GM06990 (cell line): ENCODE measurements at regions not wholly inside any gene's neighbourhood (a gene's known extent, or its start where the extent isn't known, plus 50 kb on each side); places are given as distances from the start of the nearest gene placed in this dataset.

ENCODE experiments used
- DNase-seq: peaks from one replicate; pipeline ENCODE4 v3.0.0-alpha.2; 2011; ENCODE audit not compliant: insufficient read length; ENCODE audit errors: extremely low read depth
- H3K27me3 ChIP-seq: replicated peaks from 2 replicates; pipeline ENCODE4 v1.6.0; 2011; ENCODE audit warnings: low read length; ENCODE audit not compliant: control insufficient read depth, insufficient read depth
- H3K36me3 ChIP-seq: 2 replicates; pipeline ENCODE4 v1.5.1; 2011; ENCODE audit warnings: low read length; ENCODE audit not compliant: control insufficient read depth, insufficient read depth
- H3K4me3 ChIP-seq: replicated peaks from 2 replicates; pipeline ENCODE4 v1.5.1; 2011; ENCODE audit warnings: low read depth, mild to moderate bottlenecking, control low read depth, low read length
- CTCF ChIP-seq: IDR thresholded peaks from 2 replicates; pipeline ENCODE4 v1.5.1; 2011; ENCODE audit warnings: low read length, control low read depth, mild to moderate bottlenecking, inconsistent platforms; ENCODE audit not compliant: insufficient read depth, poor library complexity, severe bottlenecking

GRCh38 chr1:91584309-91584708 is 83.7 kb downstream of the CDC7 start:
- H3K27me3 ChIP-seq: no peaks in the 10 kb centered on the region
- DNase-seq: no peak
- TF ChIP-seq CTCF: no peak
- H3K4me3 ChIP-seq: no peak overlapping the region
- H3K36me3 ChIP-seq: no peaks in the 10 kb centered on the region

GRCh38 chr1:91584878-91585277 is 84.2 kb downstream of the CDC7 start:
- Histone ChIP-seq H3K36me3 (no peaks in the 10 kb centered on the region), H3K4me3 (no peak overlapping the region), H3K27me3 (no peaks in the 10 kb centered on the region)
- no peak for TF ChIP-seq CTCF
- no peak for DNase-seq

GRCh38 chr1:91585502-91585901 is 84.9 kb downstream of the CDC7 start:
- H3K36me3 ChIP-seq: no peaks in the 10 kb centered on the region
- TF ChIP-seq CTCF: no peak
- DNase-seq: no peak

GRCh38 chr1:91585982-91586381 is 85.3 kb downstream of the CDC7 start:
- no peak for DNase-seq
- Histone ChIP-seq H3K4me3 (no peak overlapping the region), H3K27me3 (no peaks in the 10 kb centered on the region), H3K36me3 (no peaks in the 10 kb centered on the region)
- TF ChIP-seq CTCF: no peak

More at GRCh38 chr1:91585502-91585901, 84.9 kb downstream of the CDC7 start:
- Histone ChIP-seq H3K27me3 (no peaks in the 10 kb centered on the region), H3K4me3 (no peak overlapping the region)

- no peak for TF ChIP-seq CTCF
- DNase-seq: no peak
- Histone ChIP-seq H3K36me3 (no peaks in the 10 kb centered on the region), H3K4me3 (no peak overlapping the region), H3K27me3 (no peaks in the 10 kb centered on the region)
These were observed 88.8 kb downstream of the CDC7 start for GRCh38 chr1:91589437-91589836.
